GM21576 (cell line): ENCODE measurements at regions not wholly inside any gene's neighbourhood (a gene's known extent, or its start where the extent isn't known, plus 50 kb on each side); places are given as distances from the start of the nearest gene placed in this dataset.

Experiments used
- ATAC-seq: cut with Tn5 transposase; IDR thresholded peaks from one replicate; pipeline ENCODE4 v1.9.1; 2021; ENCODE audit warnings: mild to moderate bottlenecking, moderate library complexity; ENCODE audit not compliant: unreplicated experiment

- no peak for ATAC-seq
Measured at GRCh38 chrX:39850630-39851152, 247.1 kb downstream of the BCOR start.

- no peak for ATAC-seq
Measured at GRCh38 chrX:39851745-39852455, 245.9 kb downstream of the BCOR start.

- ATAC-seq, result no peak
Measured at GRCh38 chrX:39852491-39852890, 245.3 kb downstream of the BCOR start.

GRCh38 chrX:39853417-39854030 is 244.2 kb downstream of the BCOR start:
- no peak for ATAC-seq

- ATAC-seq, result peak; percentile 79
Measured at GRCh38 chrX:39854772-39855747, 242.7 kb downstream of the BCOR start.

GRCh38 chrX:39855748-39856129 is 242.0 kb downstream of the BCOR start:
- ATAC-seq, result peak; percentile 54

GRCh38 chrX:39856472-39857121 is 241.2 kb downstream of the BCOR start:
- no peak for ATAC-seq

GRCh38 chrX:39857780-39858179 is 240.0 kb downstream of the BCOR start:
- no peak for ATAC-seq

- ATAC-seq, result peak; percentile 64
Measured at GRCh38 chrX:39859991-39860861, 237.5 kb downstream of the BCOR start.

- ATAC-seq, result no peak
Measured at GRCh38 chrX:39862963-39863362, 234.8 kb downstream of the BCOR start.

- ATAC-seq, result no peak
Measured at GRCh38 chrX:39866229-39866628, 231.5 kb downstream of the BCOR start.

GRCh38 chrX:39869846-39870601 is 227.7 kb downstream of the BCOR start:
- ATAC-seq, result no peak

- no peak for ATAC-seq
Measured at GRCh38 chrX:39871648-39872047, 226.1 kb downstream of the BCOR start.

- no peak for ATAC-seq
Measured at GRCh38 chrX:39873117-39873516, 224.6 kb downstream of the BCOR start.

GRCh38 chrX:39874202-39874816 is 223.4 kb downstream of the BCOR start:
- peak; percentile 91 for ATAC-seq

- no peak for ATAC-seq
Measured at GRCh38 chrX:39875834-39876628, 221.7 kb downstream of the BCOR start.

GRCh38 chrX:39877905-39878304 is 219.9 kb downstream of the BCOR start:
- ATAC-seq, result no peak

- ATAC-seq, result no peak
Measured at GRCh38 chrX:39883666-39884065, 214.1 kb downstream of the BCOR start.
